Testis (tissue), 2 donors: ENCODE measurements at regions not wholly inside any gene's neighbourhood (a gene's known extent, or its start where the extent isn't known, plus 50 kb on each side); places are given as distances from the start of the nearest gene placed in this dataset.

Experiments used
- DNase-seq: peaks from one replicate; pipeline ENCODE4 v3.0.0-alpha.2; 2019
- H3K27ac ChIP-seq, 2 donors: fragments of 200-600 bp; sonication (generic); one replicate each; pipeline ENCODE4 v1.5.1; 2019
- H3K27me3 ChIP-seq: fragments of 200-600 bp; sonication (generic); one replicate; pipeline ENCODE4 v1.5.1; 2019
- H3K36me3 ChIP-seq: fragments of 200-600 bp; sonication (generic); one replicate; pipeline ENCODE4 v1.5.1; 2017; ENCODE audit warnings: low read depth; ENCODE audit errors: missing control alignments
- H3K4me1 ChIP-seq: fragments of 200-600 bp; sonication (generic); one replicate; pipeline ENCODE4 v1.5.1; 2019
- H3K4me3 ChIP-seq, 2 donors: fragments of 200-600 bp; sonication (generic); one replicate each; pipeline ENCODE4 v1.5.1; 2017 to 2019
- H3K9me3 ChIP-seq: fragments of 200-600 bp; sonication (generic); one replicate; pipeline ENCODE4 v1.5.1; 2017
- CTCF ChIP-seq, 3 experiments: fragments of 450-650 bp in 2 of 3; fragments of 200-600 bp in 1 of 3; sonication (generic) in 1 of 3; IDR thresholded peaks; one replicate each; pipeline ENCODE4 v1.5.1; 2016 to 2019; ENCODE audit warnings: antibody characterized with exemption in 3 of 3, mild to moderate bottlenecking in 2 of 3, moderate library complexity in 1 of 3
- POLR2A ChIP-seq: fragments of 450-650 bp; IDR thresholded peaks from one replicate; pipeline ENCODE4 v1.6.1; 2017; ENCODE audit warnings: antibody characterized with exemption, mild to moderate bottlenecking, moderate library complexity
- WGBS, 2 donors: methylation state at CpG; one replicate each; pipeline ENCODE4 v1.1.5; 2018; 5-methylcytosine and 5-hydroxymethylcytosine counted together
- intact Hi-C: fragments of 100-400 bp; cut with DNase I; formaldehyde crosslinking; loops from one replicate; pipeline ENCODE4 v1.15.1; 2023; ENCODE audit warnings: low total_unique reads

GRCh38 chr13:73385848-73386247 is 327.0 kb downstream of the KLF5 start:
- TF ChIP-seq POLR2A: no peak
- no peak for TF ChIP-seq CTCF (IDR thresholded peaks at IDR 0.05)
- Histone ChIP-seq H3K36me3 (no peaks in the 10 kb centered on the region), H3K4me3 (no peak overlapping the region), H3K9me3 (no peaks in the 10 kb centered on the region), H3K27me3 (no peaks in the 10 kb centered on the region), H3K27ac (no peak overlapping the region), H3K4me1 (no peaks in the 10 kb centered on the region)
- intact Hi-C loops: no loop called here
- no peak for DNase-seq

- no peaks in the 10 kb centered on the region for H3K9me3 ChIP-seq
- TF ChIP-seq POLR2A (no peak), CTCF (IDR thresholded peaks at IDR 0.05) (no peak)
- H3K4me3 ChIP-seq: no peak overlapping the region
- no peak overlapping the region for H3K27ac ChIP-seq
- 84 to 88% methylated on average over 5 of the region's 5 CpGs for WGBS, 2 donors
- intact Hi-C loops: no loop called here
- no peaks in the 10 kb centered on the region for H3K27me3 ChIP-seq
- DNase-seq: no peak
- H3K36me3 ChIP-seq: no peaks in the 10 kb centered on the region
- no peaks in the 10 kb centered on the region for H3K4me1 ChIP-seq
Measured at GRCh38 chr13:73372666-73373627, 314.1 kb downstream of the KLF5 start.

- Histone ChIP-seq H3K4me3 (no peak overlapping the region), H3K27me3 (no peaks in the 10 kb centered on the region), H3K9me3 (no peaks in the 10 kb centered on the region), H3K27ac (no peak overlapping the region), H3K36me3 (no peaks in the 10 kb centered on the region), H3K4me1 (no peaks in the 10 kb centered on the region)
- 89 to 96% methylated on average over 3 of the region's 3 CpGs for WGBS, 2 donors
- DNase-seq: no peak
- no peak for TF ChIP-seq POLR2A
- TF ChIP-seq CTCF (IDR thresholded peaks at IDR 0.05): no peak
- intact Hi-C loops: no loop called here
Measured at GRCh38 chr13:73370066-73370465, 311.3 kb downstream of the KLF5 start.

GRCh38 chr13:73369095-73369494 is 310.3 kb downstream of the KLF5 start:
- Histone ChIP-seq H3K4me1 (no peaks in the 10 kb centered on the region), H3K27me3 (no peaks in the 10 kb centered on the region), H3K36me3 (no peaks in the 10 kb centered on the region), H3K27ac (no peak overlapping the region), H3K9me3 (no peaks in the 10 kb centered on the region), H3K4me3 (no peak overlapping the region)
- no peak for TF ChIP-seq CTCF (IDR thresholded peaks at IDR 0.05)
- TF ChIP-seq POLR2A: no peak
- WGBS, 2 donors: 57 to 82% methylated on average over 2 of the region's 2 CpGs
- intact Hi-C loops: no loop called here
- DNase-seq: no peak

- WGBS, 2 donors: 86 to 91% methylated on average over 5 of the region's 5 CpGs
- no peak overlapping the region for H3K27ac ChIP-seq
- DNase-seq: no peak
- TF ChIP-seq CTCF (IDR thresholded peaks at IDR 0.05) (no peak), POLR2A (no peak)
- no peaks in the 10 kb centered on the region for H3K4me1 ChIP-seq
- H3K9me3 ChIP-seq: no peaks in the 10 kb centered on the region
- H3K27me3 ChIP-seq: no peaks in the 10 kb centered on the region
- no peak overlapping the region for H3K4me3 ChIP-seq
- no peaks in the 10 kb centered on the region for H3K36me3 ChIP-seq
- intact Hi-C loops: no loop called here
Measured at GRCh38 chr13:73368608-73369007, 309.8 kb downstream of the KLF5 start.
